MM.1S (cell line): ENCODE measurements at regions not wholly inside any gene's neighbourhood (a gene's known extent, or its start where the extent isn't known, plus 50 kb on each side); places are given as distances from the start of the nearest gene placed in this dataset.

Experiments used
- CTCF ChIP-seq: fragments of 300-600 bp; sonication (generic); IDR thresholded peaks from 2 replicates; pipeline ENCODE4 v1.5.1; 2016; ENCODE audit warnings: antibody characterized with exemption, low read length, mixed read lengths
- EZH2 ChIP-seq: fragments of 300-600 bp; sonication (generic); optimal IDR thresholded peaks from 2 replicates; pipeline ENCODE3; 2017; ENCODE audit warnings: low read depth, mild to moderate bottlenecking, antibody characterized with exemption, low read length, mixed read lengths
- EZH2phosphoT487 ChIP-seq: fragments of 300-600 bp; sonication (generic); IDR thresholded peaks from 2 replicates; pipeline ENCODE4 v1.6.1; 2018; ENCODE audit warnings: antibody characterized with exemption, low read length

- TF ChIP-seq CTCF (no peak), EZH2 (no peak), EZH2phosphoT487 (no peak)
Measured at GRCh38 chr4:128525387-128525786, 237.8 kb upstream of the PGRMC2 start.
